GM23248 (cell line): ENCODE measurements at regions not wholly inside any gene's neighbourhood (a gene's known extent, or its start where the extent isn't known, plus 50 kb on each side); places are given as distances from the start of the nearest gene placed in this dataset.

Experiments
- EZH2 ChIP-seq: fragments of 200-600 bp; sonication (generic); IDR thresholded peaks from 2 replicates; pipeline ENCODE4 v1.6.1; 2018; ENCODE audit warnings: antibody characterized with exemption, mild to moderate bottlenecking; ENCODE audit not compliant: insufficient read depth, poor library complexity, severe bottlenecking
- EZH2phosphoT487 ChIP-seq: fragments of 200-600 bp; sonication (generic); IDR thresholded peaks from 2 replicates; pipeline ENCODE4 v1.6.1; 2018; ENCODE audit warnings: antibody characterized with exemption, moderate library complexity, mild to moderate bottlenecking, low read depth; ENCODE audit not compliant: insufficient read depth

DNA sequence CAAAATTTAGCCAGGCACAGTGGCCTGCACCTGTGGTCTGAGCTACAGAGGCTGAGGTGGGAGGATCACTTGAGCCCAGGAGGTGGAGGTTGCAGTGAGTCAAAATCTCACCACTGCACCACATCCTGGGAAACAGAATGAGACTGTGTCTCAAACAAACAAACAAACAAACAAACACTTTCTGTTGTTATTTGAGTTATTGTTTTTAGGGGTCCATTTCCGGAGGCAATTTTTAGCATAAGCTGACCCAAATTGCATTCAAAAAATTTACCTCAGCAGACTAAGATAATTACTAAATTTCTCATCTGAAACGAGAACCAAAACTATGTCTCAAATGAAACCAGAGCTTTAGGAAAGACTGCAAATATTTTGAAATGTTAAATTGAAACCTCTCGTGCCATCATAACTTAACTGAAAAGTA, 1485.1 kb downstream of the EFNA5 start:
- no peak for TF ChIP-seq EZH2phosphoT487
- TF ChIP-seq EZH2: no peak
